Cerebellar cortex (tissue), 1 donor: ENCODE measurements at regions not wholly inside any gene's neighbourhood (a gene's known extent, or its start where the extent isn't known, plus 50 kb on each side); places are given as distances from the start of the nearest gene placed in this dataset.

Experiments
- DNase-seq: peaks from one replicate; pipeline ENCODE4 v3.0.0-alpha.2; 2015; ENCODE audit warnings: low spot score

- no peak for DNase-seq
Measured at GRCh38 chr4:134019657-134020056, 181.9 kb downstream of the PABPC4L start.

GRCh38 chr4:134018846-134019245, 182.7 kb downstream of the PABPC4L start:
- DNase-seq: no peak

DNA sequence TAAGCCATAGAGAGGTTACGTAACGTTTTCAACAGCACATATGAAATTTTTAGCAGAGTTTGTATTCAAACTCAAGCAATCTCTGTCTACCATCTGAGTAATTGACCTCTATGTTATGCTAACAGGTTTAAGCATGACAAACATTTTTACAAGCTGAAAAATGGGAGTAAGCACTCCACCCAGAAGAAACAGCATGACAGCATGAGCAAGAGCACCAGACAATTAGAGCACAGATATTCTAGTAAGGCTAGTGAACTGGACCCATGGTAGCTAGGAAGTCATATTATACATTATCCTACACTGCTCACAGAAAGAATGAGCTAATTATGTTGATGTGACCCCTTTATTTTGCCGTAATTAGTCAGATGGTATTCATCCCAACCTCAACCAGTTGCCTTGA, 200.5 kb downstream of the PABPC4L start:
- no peak for DNase-seq

GRCh38 chr4:133997436-133997835, 204.2 kb downstream of the PABPC4L start:
- no peak for DNase-seq

DNA sequence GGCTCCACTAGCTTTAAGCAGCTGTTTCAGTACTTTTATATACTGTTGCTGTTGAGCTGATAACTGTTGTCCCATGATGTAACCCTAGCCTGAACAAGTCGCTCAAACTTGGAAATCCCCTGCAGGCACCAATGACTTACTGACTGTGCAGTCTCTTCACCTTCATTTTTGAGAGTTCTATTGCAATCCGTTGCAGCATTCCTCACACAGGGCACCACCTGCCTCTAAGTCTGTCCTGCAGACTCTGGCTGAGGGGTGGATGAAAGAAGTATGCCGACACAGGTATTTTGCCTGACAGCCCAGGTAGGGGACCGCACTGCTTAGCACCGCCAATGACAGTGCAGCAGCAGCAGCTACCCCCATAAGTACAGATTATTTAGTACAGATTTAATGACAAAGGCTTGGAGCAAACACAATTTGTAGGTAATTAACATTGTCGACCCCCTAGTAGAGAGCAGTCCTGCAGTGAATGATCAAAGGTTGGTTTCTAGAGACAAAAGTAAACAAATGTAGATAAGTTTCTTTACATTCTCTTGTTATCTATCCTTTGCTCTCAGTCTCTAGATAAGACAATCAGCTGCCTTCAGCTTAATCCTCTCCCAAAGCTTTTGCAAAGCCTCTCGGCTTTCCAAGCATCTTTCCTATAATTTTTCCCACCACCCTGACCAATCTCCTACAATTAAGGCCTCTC, 205.0 kb downstream of the PABPC4L start:
- no peak for DNase-seq

DNA sequence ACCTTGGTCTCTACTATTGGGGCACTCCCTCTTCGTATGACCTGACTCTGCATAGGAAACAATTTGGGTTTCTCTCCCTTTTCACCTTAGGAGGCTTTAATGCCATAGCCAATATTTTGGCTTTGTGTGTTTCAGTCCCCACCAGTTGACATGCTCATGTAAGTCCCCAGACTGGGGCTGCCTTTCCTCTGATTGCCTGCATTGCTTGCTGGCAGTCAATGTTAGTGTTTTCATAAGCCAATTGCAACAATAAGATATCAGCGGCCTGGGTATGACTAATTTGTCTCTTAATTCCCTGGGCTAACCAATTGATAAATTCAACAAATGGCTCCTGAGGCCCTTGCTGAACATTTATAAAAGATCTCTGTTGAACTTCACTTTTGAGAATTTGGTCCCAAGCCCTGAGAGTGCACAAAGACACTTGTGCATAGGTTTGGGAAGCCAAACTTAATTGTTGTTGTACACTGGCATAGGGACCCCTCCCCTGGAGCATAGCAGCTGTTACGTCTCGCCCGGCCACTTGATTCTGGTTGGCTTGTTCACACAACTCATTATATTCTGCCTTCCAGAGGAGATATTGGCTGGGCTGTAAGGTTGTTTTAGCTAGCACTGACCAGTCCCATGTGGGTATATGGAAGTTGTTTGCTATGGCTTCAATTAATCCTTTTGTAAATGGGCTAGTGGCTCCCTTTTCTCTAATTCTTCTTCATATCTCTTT, 206.2 kb downstream of the PABPC4L start:
- no peak for DNase-seq

DNA sequence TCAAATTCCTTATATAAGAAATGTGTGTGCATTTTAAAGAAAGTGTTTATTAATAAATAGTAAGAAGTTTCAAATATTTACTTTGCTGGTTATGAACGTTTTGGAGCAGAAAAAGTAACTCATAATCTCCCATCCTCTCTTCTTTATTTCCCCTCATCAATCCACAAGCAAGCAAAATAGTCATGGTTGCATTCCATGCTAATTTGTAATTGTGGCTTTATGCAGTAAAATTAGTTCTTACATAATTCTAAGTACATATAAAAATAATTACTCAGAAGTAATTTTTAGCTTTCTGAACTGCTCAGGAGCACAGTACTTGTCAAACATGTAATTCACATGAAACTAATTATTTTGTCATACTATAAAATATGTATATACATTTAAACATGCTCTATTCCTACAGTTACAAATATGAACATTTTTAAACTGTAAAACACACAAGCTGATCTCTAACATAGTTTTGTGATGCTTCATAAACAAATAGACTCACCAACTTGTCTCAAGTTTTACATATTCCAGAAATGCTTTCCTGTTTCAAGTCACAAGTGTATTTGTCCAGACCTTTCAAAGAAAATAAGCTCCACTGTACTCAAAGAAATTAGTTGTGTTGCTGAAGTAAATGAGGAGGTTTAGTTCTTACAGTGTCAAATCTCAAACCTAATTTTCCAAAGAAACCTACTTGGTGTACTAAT, 218.9 kb downstream of the PABPC4L start:
- no peak for DNase-seq

DNA sequence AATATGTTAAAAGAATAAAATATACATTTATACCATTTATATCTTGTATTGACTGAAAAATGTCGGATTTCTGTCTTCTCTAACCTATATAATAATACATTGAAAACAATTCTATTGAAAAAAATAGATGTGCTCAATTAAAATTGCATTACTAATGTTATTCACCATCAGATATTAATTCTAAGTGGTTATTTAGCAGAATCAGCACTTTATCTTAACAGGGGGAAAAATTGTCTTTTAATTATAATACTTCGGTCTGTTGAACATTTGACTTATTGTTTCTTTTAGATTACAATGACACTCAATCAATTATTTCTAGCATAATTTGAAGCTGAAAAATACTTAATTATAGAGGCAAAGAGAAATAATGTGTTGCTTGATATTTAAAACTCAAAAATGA, 220.3 kb downstream of the PABPC4L start:
- no peak for DNase-seq

GRCh38 chr4:133972586-133972985, 229.0 kb downstream of the PABPC4L start:
- DNase-seq: no peak

DNA sequence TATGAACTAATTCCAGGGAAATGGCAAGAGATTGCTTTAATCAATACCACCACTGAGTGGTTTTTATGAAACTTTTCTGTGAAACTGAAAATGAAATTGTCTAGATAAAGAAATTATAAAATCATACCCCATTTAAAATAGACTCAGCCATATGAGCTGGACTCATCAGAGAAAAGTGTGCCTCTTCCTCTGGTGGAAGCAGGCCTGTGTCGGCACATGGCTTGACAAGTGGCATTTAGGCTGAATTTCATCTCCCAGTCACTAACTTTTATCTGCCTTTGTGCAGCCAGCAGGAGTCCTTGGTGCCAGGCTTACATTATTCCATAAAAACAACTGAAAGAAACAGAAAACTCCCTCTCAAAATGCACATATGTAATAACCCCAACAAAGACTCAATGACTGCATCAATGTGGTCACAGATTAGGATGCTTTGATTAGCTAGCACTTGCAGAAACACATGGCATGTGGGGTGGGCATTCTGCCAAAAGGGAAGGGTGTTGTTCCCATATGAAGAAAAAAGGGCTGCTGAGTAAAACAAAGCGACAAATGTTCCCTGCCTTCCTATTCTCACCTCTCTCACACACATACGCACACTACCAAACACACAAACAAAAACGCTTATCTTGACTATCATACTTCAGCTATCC, 232.3 kb downstream of the PABPC4L start:
- no peak for DNase-seq

- no peak for DNase-seq
Measured at GRCh38 chr4:133968174-133968573, 233.4 kb downstream of the PABPC4L start.

- no peak for DNase-seq
Measured at GRCh38 chr4:133960975-133961374, 240.6 kb downstream of the PABPC4L start.

GRCh38 chr4:133943081-133943480, 258.5 kb downstream of the PABPC4L start:
- no peak for DNase-seq

DNA sequence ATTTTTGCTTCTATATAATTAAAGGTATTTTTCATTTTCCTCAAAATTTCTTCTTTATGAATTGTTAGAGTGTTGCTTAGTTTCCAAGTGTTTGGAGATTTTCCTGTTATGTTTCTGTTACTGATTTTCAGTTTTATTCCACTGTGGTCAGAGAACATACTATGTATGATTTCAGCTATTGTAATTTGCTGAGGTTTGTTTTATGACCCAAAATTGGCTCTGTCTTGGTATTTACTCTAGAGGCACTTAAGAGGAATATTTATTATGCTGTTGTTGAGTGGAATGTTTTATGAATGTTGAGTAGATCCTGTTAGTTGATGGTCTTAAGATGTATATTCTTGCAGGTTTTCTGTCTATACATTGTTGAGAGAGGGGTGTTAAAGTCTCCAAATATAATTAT, 263.5 kb downstream of the PABPC4L start:
- DNase-seq: no peak

- DNase-seq: no peak
Measured at GRCh38 chr4:133929531-133930239, 271.9 kb downstream of the PABPC4L start.

DNA sequence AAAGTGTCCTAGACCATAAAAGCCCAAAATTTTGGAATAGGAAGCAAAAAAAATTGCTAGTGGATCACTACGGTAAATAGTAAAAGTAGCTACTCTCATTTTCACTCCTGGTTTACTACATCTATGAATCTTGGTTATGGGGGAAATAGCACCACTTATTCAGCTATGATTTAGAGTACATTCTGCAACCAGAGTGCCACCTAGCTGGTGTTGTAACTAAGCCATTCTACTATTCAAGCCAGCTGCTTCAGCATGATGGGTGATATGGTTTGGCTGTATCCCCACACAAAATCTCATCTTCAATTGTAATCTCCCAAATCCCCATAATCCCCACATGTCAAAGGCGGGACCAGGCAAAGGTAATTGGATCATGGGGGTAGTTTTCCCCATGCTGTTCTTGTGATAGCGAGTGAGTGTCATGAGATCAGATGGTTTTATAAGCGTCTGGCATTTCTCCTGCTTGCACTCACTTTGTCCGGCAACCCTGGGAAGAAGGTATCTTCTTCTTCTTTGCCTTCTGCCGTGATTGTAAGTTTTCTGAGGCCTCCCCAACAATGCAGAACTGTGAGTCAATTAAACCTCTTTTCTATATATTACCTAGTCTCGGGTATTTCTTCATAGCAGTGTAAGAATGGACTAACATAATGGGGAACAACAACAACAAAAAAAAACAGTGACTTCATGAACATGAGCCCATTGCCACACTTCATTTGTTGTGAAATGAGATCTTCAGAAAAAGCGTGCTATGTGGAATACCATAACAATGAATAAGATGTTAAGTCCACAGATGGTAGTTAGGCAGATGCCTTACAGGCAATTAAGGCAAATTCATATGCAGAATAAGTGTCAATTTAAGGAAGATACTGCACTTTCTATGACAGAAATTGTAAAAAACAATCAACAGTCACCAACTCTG, 280.1 kb downstream of the PABPC4L start:
- DNase-seq: no peak

- no peak for DNase-seq
Measured at GRCh38 chr4:133920236-133920635, 281.4 kb downstream of the PABPC4L start.

GRCh38 chr4:133910165-133910564, 291.4 kb downstream of the PABPC4L start:
- no peak for DNase-seq

DNA sequence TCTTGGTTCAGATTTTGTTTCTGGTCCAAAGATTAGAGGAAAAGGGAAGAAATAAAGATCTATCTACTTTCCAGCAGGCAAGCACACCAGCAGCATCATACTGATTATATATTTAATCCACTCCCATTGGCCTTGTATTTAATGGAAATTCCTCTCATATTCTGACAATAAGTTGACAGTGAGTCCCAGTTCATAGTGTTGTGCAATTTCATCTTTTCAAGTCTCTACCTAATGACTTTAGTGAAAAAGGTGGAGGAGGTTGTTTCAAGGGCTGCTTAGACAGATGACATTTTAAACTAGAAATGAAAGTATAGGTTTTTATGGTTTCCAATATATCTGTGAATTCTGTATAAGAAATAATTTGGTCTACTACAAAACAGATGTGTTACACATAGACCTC, 298.6 kb downstream of the PABPC4L start:
- DNase-seq: no peak

DNA sequence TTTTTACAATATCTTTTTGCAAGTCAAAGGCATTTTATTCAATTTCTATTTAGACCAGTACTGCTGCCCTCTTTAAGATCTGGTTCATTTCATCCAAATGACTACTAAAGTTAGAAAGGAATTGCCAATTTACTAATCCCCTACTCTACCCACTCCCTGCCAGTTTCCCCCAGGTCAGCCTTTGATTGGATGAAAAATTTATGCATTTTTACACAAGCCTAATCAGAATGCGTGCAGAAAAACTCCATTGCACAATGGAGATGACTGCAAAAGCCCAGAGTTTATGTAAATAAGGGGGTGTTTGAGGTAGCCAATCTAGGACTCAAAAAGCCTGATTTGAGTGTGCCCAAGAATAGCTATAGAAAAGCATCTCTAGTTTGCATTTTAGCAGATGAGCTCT, 310.6 kb downstream of the PABPC4L start:
- DNase-seq: no peak

GRCh38 chr4:133887723-133888122, 313.9 kb downstream of the PABPC4L start:
- no peak for DNase-seq
